Stomach (tissue), 4 donors: ENCODE measurements at regions not wholly inside any gene's neighbourhood (a gene's known extent, or its start where the extent isn't known, plus 50 kb on each side); places are given as distances from the start of the nearest gene placed in this dataset.

Experiments
- POLR2A ChIP-seq, 4 donors: fragments of 450-650 bp; IDR thresholded peaks; one replicate each; pipeline ENCODE4 v1.6.1; 2016; ENCODE audit warnings: antibody characterized with exemption in 4 of 4, control low read depth in 2 of 4, mild to moderate bottlenecking in 1 of 4, moderate library complexity in 1 of 4
- TF ChIP-seq, protein P1 (sequence below), 7 experiments: fragments of 450-650 bp in 4 of 7; fragments of 200-600 bp in 3 of 7; sonication (generic) in 3 of 7; IDR thresholded peaks; one replicate each; pipeline ENCODE4 v1.5.1; 2016 to 2019; ENCODE audit warnings: antibody characterized with exemption in 7 of 7, control low read depth in 2 of 7, mild to moderate bottlenecking in 1 of 7

- TF ChIP-seq, protein P1, sequence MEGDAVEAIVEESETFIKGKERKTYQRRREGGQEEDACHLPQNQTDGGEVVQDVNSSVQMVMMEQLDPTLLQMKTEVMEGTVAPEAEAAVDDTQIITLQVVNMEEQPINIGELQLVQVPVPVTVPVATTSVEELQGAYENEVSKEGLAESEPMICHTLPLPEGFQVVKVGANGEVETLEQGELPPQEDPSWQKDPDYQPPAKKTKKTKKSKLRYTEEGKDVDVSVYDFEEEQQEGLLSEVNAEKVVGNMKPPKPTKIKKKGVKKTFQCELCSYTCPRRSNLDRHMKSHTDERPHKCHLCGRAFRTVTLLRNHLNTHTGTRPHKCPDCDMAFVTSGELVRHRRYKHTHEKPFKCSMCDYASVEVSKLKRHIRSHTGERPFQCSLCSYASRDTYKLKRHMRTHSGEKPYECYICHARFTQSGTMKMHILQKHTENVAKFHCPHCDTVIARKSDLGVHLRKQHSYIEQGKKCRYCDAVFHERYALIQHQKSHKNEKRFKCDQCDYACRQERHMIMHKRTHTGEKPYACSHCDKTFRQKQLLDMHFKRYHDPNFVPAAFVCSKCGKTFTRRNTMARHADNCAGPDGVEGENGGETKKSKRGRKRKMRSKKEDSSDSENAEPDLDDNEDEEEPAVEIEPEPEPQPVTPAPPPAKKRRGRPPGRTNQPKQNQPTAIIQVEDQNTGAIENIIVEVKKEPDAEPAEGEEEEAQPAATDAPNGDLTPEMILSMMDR (IDR thresholded peaks at IDR 0.05) = no peak
- TF ChIP-seq POLR2A (IDR thresholded peaks at IDR 0.05) = no peak
Measured at GRCh38 chr13:68995972-68996667, 1111.5 kb upstream of the ATXN8OS start.
